Testis (tissue), 2 donors: ENCODE measurements at regions not wholly inside any gene's neighbourhood (a gene's known extent, or its start where the extent isn't known, plus 50 kb on each side); places are given as distances from the start of the nearest gene placed in this dataset.

Source experiments
- POLR2A ChIP-seq: fragments of 450-650 bp; IDR thresholded peaks from one replicate; pipeline ENCODE4 v1.6.1; 2017; ENCODE audit warnings: antibody characterized with exemption, mild to moderate bottlenecking, moderate library complexity
- TF ChIP-seq, protein P1 (sequence below), 3 experiments: fragments of 450-650 bp in 2 of 3; fragments of 200-600 bp in 1 of 3; sonication (generic) in 1 of 3; IDR thresholded peaks; one replicate each; pipeline ENCODE4 v1.5.1; 2016 to 2019; ENCODE audit warnings: antibody characterized with exemption in 3 of 3, mild to moderate bottlenecking in 2 of 3, moderate library complexity in 1 of 3

DNA sequence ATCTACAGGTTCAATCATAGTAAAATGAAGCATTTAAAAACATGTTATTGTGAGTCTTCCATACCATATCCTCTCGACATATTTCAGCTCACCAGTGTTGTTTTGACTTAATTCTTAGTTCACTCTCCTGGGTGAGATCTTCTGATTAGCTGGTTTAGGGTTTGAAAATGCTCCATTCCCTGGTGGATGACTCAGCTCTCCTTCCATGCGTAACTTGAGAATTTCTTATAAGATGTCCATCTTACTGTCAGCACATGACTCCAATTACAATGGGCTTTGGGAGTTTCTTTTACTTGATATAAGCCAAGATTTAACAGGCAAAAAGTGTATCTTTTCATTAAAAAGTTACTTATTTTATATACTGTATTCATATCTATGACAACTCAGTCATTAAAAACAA is 476.5 kb downstream of the BRINP3 start:
- TF ChIP-seq, protein P1, sequence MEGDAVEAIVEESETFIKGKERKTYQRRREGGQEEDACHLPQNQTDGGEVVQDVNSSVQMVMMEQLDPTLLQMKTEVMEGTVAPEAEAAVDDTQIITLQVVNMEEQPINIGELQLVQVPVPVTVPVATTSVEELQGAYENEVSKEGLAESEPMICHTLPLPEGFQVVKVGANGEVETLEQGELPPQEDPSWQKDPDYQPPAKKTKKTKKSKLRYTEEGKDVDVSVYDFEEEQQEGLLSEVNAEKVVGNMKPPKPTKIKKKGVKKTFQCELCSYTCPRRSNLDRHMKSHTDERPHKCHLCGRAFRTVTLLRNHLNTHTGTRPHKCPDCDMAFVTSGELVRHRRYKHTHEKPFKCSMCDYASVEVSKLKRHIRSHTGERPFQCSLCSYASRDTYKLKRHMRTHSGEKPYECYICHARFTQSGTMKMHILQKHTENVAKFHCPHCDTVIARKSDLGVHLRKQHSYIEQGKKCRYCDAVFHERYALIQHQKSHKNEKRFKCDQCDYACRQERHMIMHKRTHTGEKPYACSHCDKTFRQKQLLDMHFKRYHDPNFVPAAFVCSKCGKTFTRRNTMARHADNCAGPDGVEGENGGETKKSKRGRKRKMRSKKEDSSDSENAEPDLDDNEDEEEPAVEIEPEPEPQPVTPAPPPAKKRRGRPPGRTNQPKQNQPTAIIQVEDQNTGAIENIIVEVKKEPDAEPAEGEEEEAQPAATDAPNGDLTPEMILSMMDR (IDR thresholded peaks at IDR 0.05): no peak
- no peak for TF ChIP-seq POLR2A
